ENCODE measurements at regions not wholly inside any gene's neighbourhood (a gene's known extent, or its start where the extent isn't known, plus 50 kb on each side); places are given as distances from the start of the nearest gene placed in this dataset.
"Not testable (repeated sequence)": the region's sequence is repeated elsewhere in the genome, so short reads cannot be mapped to it uniquely, and the experiment has no call there.

GRCh38 chr10:31215052-31215451, 104.0 kb upstream of the ZEB1 start:
- H3K27me3 Mint-ChIP-seq = no peaks in the 10 kb centered on the region
- no peak for DNase-seq
- no peaks in the 10 kb centered on the region for H3K9me3 Mint-ChIP-seq
- H3K27ac Mint-ChIP-seq = no peak overlapping the region
- H3K4me3 Mint-ChIP-seq = no peak overlapping the region
- H3K36me3 Mint-ChIP-seq = no peaks in the 10 kb centered on the region
- no peaks in the 10 kb centered on the region for H3K4me1 Mint-ChIP-seq

- Mint-ChIP-seq H3K27ac (no peak overlapping the region), H3K4me1 (no peaks in the 10 kb centered on the region), H3K36me3 (no peaks in the 10 kb centered on the region), H3K4me3 (no peak overlapping the region), H3K27me3 (no peaks in the 10 kb centered on the region), H3K9me3 (no peaks in the 10 kb centered on the region)
- DNase-seq = no peak
Observed at GRCh38 chr10:31219306-31219705, 99.7 kb upstream of the ZEB1 start.

- DNase-seq, H3K9me3 Mint-ChIP-seq, H3K27ac Mint-ChIP-seq, H3K4me3 Mint-ChIP-seq, H3K36me3 Mint-ChIP-seq, H3K27me3 Mint-ChIP-seq, H3K4me1 Mint-ChIP-seq: not testable (repeated sequence)
Observed at GRCh38 chr10:31228780-31229179, 90.2 kb upstream of the ZEB1 start.

- no peak overlapping the region for H3K4me3 Mint-ChIP-seq
- no peak overlapping the region for H3K27ac Mint-ChIP-seq
- H3K36me3 Mint-ChIP-seq = peaks cover 2% of the 10 kb centered on the region
- peaks cover 3% of the 10 kb centered on the region for H3K27me3 Mint-ChIP-seq
- DNase-seq = no peak
- peaks cover 8% of the 10 kb centered on the region for H3K4me1 Mint-ChIP-seq
- peaks cover 4% of the 10 kb centered on the region for H3K9me3 Mint-ChIP-seq
Observed at GRCh38 chr10:31239961-31240360, 79.1 kb upstream of the ZEB1 start.

- Mint-ChIP-seq H3K4me3 (no peak overlapping the region), H3K9me3 (peaks cover 1% of the 10 kb centered on the region), H3K4me1 (peaks cover 8% of the 10 kb centered on the region), H3K27ac (no peak overlapping the region), H3K27me3 (no peaks in the 10 kb centered on the region), H3K36me3 (no peaks in the 10 kb centered on the region)
- peak; percentile 41 for DNase-seq
Observed at GRCh38 chr10:31242902-31243301, 76.1 kb upstream of the ZEB1 start.

- H3K36me3 Mint-ChIP-seq, H3K27me3 Mint-ChIP-seq, DNase-seq, H3K4me1 Mint-ChIP-seq, H3K27ac Mint-ChIP-seq, H3K4me3 Mint-ChIP-seq: not testable (repeated sequence)
- H3K9me3 Mint-ChIP-seq = peaks cover 15% of the 10 kb centered on the region
Observed at GRCh38 chr10:31251118-31251517, 67.9 kb upstream of the ZEB1 start.

GRCh38 chr10:31253237-31253636, 65.8 kb upstream of the ZEB1 start:
- H3K4me1 Mint-ChIP-seq = no peaks in the 10 kb centered on the region
- H3K9me3 Mint-ChIP-seq = peaks cover 11% of the 10 kb centered on the region
- H3K36me3 Mint-ChIP-seq = no peaks in the 10 kb centered on the region
- H3K27me3 Mint-ChIP-seq = no peaks in the 10 kb centered on the region
- no peak overlapping the region for H3K4me3 Mint-ChIP-seq
- no peak overlapping the region for H3K27ac Mint-ChIP-seq
- DNase-seq = no peak

GRCh38 chr10:31261511-31262311, 57.3 kb upstream of the ZEB1 start:
- no peak for DNase-seq
- Mint-ChIP-seq H3K4me3 (no peak overlapping the region), H3K36me3 (no peaks in the 10 kb centered on the region), H3K27me3 (no peaks in the 10 kb centered on the region), H3K4me1 (no peaks in the 10 kb centered on the region), H3K9me3 (no peaks in the 10 kb centered on the region), H3K27ac (no peak overlapping the region)

GRCh38 chr10:31262672-31263071, 56.3 kb upstream of the ZEB1 start:
- Mint-ChIP-seq H3K27me3 (no peaks in the 10 kb centered on the region), H3K27ac (no peak overlapping the region), H3K36me3 (no peaks in the 10 kb centered on the region), H3K4me1 (no peaks in the 10 kb centered on the region), H3K9me3 (no peaks in the 10 kb centered on the region), H3K4me3 (no peak overlapping the region)
- DNase-seq = no peak

- H3K36me3 Mint-ChIP-seq = no peaks in the 10 kb centered on the region
- no peak overlapping the region for H3K4me3 Mint-ChIP-seq
Observed at GRCh38 chr10:31263903-31264302, 55.1 kb upstream of the ZEB1 start.

GRCh38 chr10:31268444-31269303, 50.3 kb upstream of the ZEB1 start:
- H3K9me3 Mint-ChIP-seq = peaks cover 6% of the 10 kb centered on the region
- H3K36me3 Mint-ChIP-seq = peaks cover 9% of the 10 kb centered on the region
- H3K27ac Mint-ChIP-seq = no peak overlapping the region

More at GRCh38 chr10:31263903-31264302, 55.1 kb upstream of the ZEB1 start:
- DNase-seq = no peak
- Mint-ChIP-seq H3K27ac (no peak overlapping the region), H3K27me3 (no peaks in the 10 kb centered on the region), H3K9me3 (no peaks in the 10 kb centered on the region), H3K4me1 (no peaks in the 10 kb centered on the region)

More at GRCh38 chr10:31268444-31269303, 50.3 kb upstream of the ZEB1 start:
- Mint-ChIP-seq H3K27me3 (no peaks in the 10 kb centered on the region), H3K4me3 (no peak overlapping the region), H3K4me1 (peaks cover 2% of the 10 kb centered on the region)
- DNase-seq = no peak
